B cell (primary cell): ENCODE measurements at regions not wholly inside any gene's neighbourhood (a gene's known extent, or its start where the extent isn't known, plus 50 kb on each side); places are given as distances from the start of the nearest gene placed in this dataset.

Experiments
- CTCF ChIP-seq: fragments of 200-600 bp; IDR thresholded peaks from one replicate; pipeline ENCODE4 v1.8.0; 2022; ENCODE audit warnings: antibody characterized with exemption, mild to moderate bottlenecking
- EZH2 ChIP-seq: IDR thresholded peaks from 2 replicates; pipeline ENCODE4 v1.6.1; 2012; ENCODE audit warnings: borderline replicate concordance, low read depth, mild to moderate bottlenecking, moderate library complexity, low read length; ENCODE audit not compliant: insufficient read depth, poor library complexity, severe bottlenecking

- TF ChIP-seq CTCF (no peak), EZH2 (no peak)
Measured at GRCh38 chr2:175605640-175606009, 396.4 kb downstream of the LNPK start.
